Fibroblast of lung (primary cell): ENCODE measurements at regions not wholly inside any gene's neighbourhood (a gene's known extent, or its start where the extent isn't known, plus 50 kb on each side); places are given as distances from the start of the nearest gene placed in this dataset.

Source experiments
- DNase-seq, 2 donors: peaks; one replicate each; pipeline versions ENCODE4 v3.0.0 to v3.0.0-alpha.2; 2010; ENCODE audit warnings: low read depth in 2 of 2
- H2AFZ ChIP-seq: 2 replicates; pipeline ENCODE4 v1.5.1; 2012; ENCODE audit warnings: low read length, control low read depth, inconsistent platforms
- H3K27ac ChIP-seq: 2 replicates; pipeline ENCODE4 v1.5.1; 2011; ENCODE audit warnings: low read length, control low read depth; ENCODE audit not compliant: insufficient read depth
- H3K27me3 ChIP-seq: 2 replicates; pipeline ENCODE4 v1.5.1; 2011; ENCODE audit warnings: mild to moderate bottlenecking, low read length; ENCODE audit not compliant: control insufficient read depth, insufficient read depth
- H3K36me3 ChIP-seq: 2 replicates; pipeline ENCODE4 v1.5.1; 2011; ENCODE audit warnings: low read length; ENCODE audit not compliant: control insufficient read depth, insufficient read depth
- H3K4me1 ChIP-seq: 2 replicates; pipeline ENCODE4 v1.5.1; 2011; ENCODE audit warnings: low read length; ENCODE audit not compliant: control insufficient read depth, insufficient read depth; ENCODE audit errors: extremely low read depth
- H3K4me2 ChIP-seq: 2 replicates; pipeline ENCODE4 v1.5.1; 2011; ENCODE audit warnings: low read length, control low read depth; ENCODE audit not compliant: insufficient read depth; ENCODE audit errors: extremely low read depth
- H3K4me3 ChIP-seq, 4 experiments: fragments of 200-600 bp in 1 of 4; sonication (generic) in 1 of 4; replicated peaks in 1 of 4; 2 replicates each; pipeline ENCODE4 v1.5.1; 2011 to 2016; ENCODE audit warnings: low read length in 4 of 4, low read depth in 3 of 4, mild to moderate bottlenecking in 3 of 4, control low read depth in 2 of 4, inconsistent platforms in 1 of 4, mixed read lengths in 1 of 4; ENCODE audit not compliant: insufficient read depth in 1 of 4; ENCODE audit errors: control extremely low read depth in 1 of 4
- H3K79me2 ChIP-seq: 2 replicates; pipeline ENCODE4 v1.5.1; 2012; ENCODE audit warnings: mild to moderate bottlenecking, low read length, inconsistent platforms; ENCODE audit not compliant: control insufficient read depth, insufficient read depth
- H3K9ac ChIP-seq: 2 replicates; pipeline ENCODE4 v1.5.1; 2011; ENCODE audit warnings: mild to moderate bottlenecking, low read length, control low read depth; ENCODE audit not compliant: insufficient read depth
- H3K9me3 ChIP-seq: 2 replicates; pipeline ENCODE4 v1.5.1; 2012; ENCODE audit warnings: low read depth, low read length; ENCODE audit not compliant: control insufficient read depth, insufficient read depth
- H4K20me1 ChIP-seq: 2 replicates; pipeline ENCODE4 v1.5.1; 2011; ENCODE audit warnings: low read length; ENCODE audit not compliant: control insufficient read depth, insufficient read depth; ENCODE audit errors: extremely low read depth
- EZH2 ChIP-seq: IDR thresholded peaks from 2 replicates; pipeline ENCODE4 v1.5.1; 2012; ENCODE audit warnings: low read length, control low read depth, mild to moderate bottlenecking; ENCODE audit errors: missing control alignments
- TF ChIP-seq, protein P1 (sequence below), 2 donors: IDR thresholded peaks in 1 of 2; conservative IDR thresholded peaks in 1 of 2; 1 replicate in 1 of 2; 2 replicates in 1 of 2; pipeline ENCODE4 v1.5.1; 2011 to 2012; ENCODE audit warnings: low read length in 2 of 2, control low read depth in 1 of 2, inconsistent platforms in 1 of 2, low read depth in 1 of 2, mild to moderate bottlenecking in 1 of 2

DNA sequence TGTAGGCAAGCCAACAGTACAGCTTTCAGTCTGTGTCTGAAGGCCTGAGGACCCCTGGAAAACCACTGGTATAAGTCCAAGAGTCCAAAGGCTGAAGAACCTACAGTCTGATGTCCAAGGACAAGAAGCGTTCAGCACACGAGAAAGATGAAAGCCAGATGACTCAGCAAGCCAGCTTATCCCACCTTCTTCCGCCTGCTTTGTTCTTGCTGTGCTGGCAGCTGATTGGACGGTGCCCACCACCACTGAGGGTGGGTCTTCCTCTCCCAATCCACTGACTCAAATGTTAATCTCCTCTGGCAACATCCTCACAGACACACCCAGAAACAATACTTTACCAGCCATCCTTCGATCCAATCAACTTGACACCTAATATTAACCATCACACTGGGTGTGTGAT is 59.0 kb upstream of the PDZRN3 start:
- Histone ChIP-seq H3K9me3 (no peaks in the 10 kb centered on the region), H2AFZ (no peak overlapping the region), H3K79me2 (no peaks in the 10 kb centered on the region), H3K27ac (no peak overlapping the region), H3K36me3 (no peaks in the 10 kb centered on the region), H3K4me2 (no peak overlapping the region), H4K20me1 (no peaks in the 10 kb centered on the region), H3K9ac (no peak overlapping the region), H3K4me3 (no peak overlapping the region), H3K27me3 (no peaks in the 10 kb centered on the region), H3K4me1 (peaks cover 3% of the 10 kb centered on the region)
- no peak for TF ChIP-seq EZH2
- TF ChIP-seq, protein P1, sequence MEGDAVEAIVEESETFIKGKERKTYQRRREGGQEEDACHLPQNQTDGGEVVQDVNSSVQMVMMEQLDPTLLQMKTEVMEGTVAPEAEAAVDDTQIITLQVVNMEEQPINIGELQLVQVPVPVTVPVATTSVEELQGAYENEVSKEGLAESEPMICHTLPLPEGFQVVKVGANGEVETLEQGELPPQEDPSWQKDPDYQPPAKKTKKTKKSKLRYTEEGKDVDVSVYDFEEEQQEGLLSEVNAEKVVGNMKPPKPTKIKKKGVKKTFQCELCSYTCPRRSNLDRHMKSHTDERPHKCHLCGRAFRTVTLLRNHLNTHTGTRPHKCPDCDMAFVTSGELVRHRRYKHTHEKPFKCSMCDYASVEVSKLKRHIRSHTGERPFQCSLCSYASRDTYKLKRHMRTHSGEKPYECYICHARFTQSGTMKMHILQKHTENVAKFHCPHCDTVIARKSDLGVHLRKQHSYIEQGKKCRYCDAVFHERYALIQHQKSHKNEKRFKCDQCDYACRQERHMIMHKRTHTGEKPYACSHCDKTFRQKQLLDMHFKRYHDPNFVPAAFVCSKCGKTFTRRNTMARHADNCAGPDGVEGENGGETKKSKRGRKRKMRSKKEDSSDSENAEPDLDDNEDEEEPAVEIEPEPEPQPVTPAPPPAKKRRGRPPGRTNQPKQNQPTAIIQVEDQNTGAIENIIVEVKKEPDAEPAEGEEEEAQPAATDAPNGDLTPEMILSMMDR (conservative IDR thresholded peaks at IDR 0.05 in 1 of 2, IDR thresholded peaks at IDR 0.05 in 1 of 2; ENCODE audit: low read depth in 1 of 2, low read length in 2 of 2), result no peak
- no peak for DNase-seq

DNA sequence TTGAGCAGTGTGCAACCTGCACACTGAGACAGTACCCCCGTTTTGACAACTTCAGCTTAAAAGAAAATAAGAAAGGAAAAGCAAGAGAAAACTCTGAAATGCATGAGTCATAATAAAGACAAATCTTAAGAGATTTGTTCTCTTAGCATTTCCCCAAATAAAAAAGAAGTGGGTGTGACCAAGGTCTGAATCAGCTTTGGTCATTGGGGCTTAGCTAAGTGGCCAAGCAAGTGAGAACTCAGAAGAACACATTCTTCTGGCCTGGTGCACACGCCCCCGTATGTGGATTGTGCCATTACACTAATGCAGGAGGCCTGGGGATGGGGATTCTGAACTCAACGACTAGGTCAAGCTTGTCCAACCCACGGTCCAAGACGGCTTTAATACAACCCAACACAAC is 56.9 kb upstream of the PDZRN3 start:
- Histone ChIP-seq H3K9me3 (no peaks in the 10 kb centered on the region), H4K20me1 (no peaks in the 10 kb centered on the region), H3K36me3 (no peaks in the 10 kb centered on the region), H3K4me2 (no peak overlapping the region), H3K27ac (no peak overlapping the region), H2AFZ (no peak overlapping the region), H3K4me3 (no peak overlapping the region), H3K27me3 (no peaks in the 10 kb centered on the region), H3K4me1 (no peaks in the 10 kb centered on the region), H3K79me2 (no peaks in the 10 kb centered on the region), H3K9ac (no peak overlapping the region)
- TF ChIP-seq, protein P1 (conservative IDR thresholded peaks at IDR 0.05 in 1 of 2, IDR thresholded peaks at IDR 0.05 in 1 of 2; ENCODE audit: low read depth in 1 of 2, low read length in 2 of 2), result no peak
- no peak for TF ChIP-seq EZH2
- peak; percentile 64 to 84 for DNase-seq

DNA sequence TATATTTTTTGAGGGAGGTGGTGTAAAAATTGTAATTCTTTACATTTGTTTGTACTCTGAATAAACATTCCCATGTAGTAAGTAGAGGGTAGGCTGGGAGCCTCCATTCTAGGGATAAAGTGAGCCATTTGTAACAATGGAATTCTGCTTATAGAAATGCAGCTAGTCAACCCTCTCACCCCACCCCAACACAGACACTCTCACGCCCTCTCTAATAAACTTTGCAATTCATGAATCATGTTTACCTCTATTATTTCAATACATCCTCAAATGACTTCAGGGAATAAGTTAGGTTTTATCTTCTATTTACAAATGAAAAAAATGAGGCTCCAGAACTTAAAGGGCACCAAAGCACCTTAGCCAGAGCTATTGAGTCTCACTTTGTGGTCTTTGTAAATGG is 56.5 kb upstream of the PDZRN3 start:
- no peak overlapping the region for H3K9ac ChIP-seq
- H3K79me2 ChIP-seq, result no peaks in the 10 kb centered on the region
- H3K9me3 ChIP-seq, result no peaks in the 10 kb centered on the region
- H3K4me3 ChIP-seq, result no peak overlapping the region
- no peaks in the 10 kb centered on the region for H3K27me3 ChIP-seq
- no peak for DNase-seq
- no peaks in the 10 kb centered on the region for H3K36me3 ChIP-seq
- no peak overlapping the region for H2AFZ ChIP-seq
- TF ChIP-seq, protein P1 (conservative IDR thresholded peaks at IDR 0.05 in 1 of 2, IDR thresholded peaks at IDR 0.05 in 1 of 2; ENCODE audit: low read depth in 1 of 2, low read length in 2 of 2), result no peak
- no peak overlapping the region for H3K27ac ChIP-seq
- no peaks in the 10 kb centered on the region for H4K20me1 ChIP-seq
- H3K4me2 ChIP-seq, result no peak overlapping the region
- H3K4me1 ChIP-seq, result no peaks in the 10 kb centered on the region
